Small intestine (tissue), 7 donors: ENCODE measurements at regions not wholly inside any gene's neighbourhood (a gene's known extent, or its start where the extent isn't known, plus 50 kb on each side); places are given as distances from the start of the nearest gene placed in this dataset.

ENCODE experiments used
- DNase-seq, 2 donors: peaks; one replicate each; pipeline versions ENCODE4 v3.0.0 to v3.0.0-alpha.2; 2013
- FAIRE-seq: peaks from 2 replicates; lab custom pipeline; 2012; peaks lifted over from hg19 to GRCh38; lab: Jason Lieb, UNC
- H3K27ac ChIP-seq, 3 donors: one replicate each; pipeline ENCODE4 v1.5.1; 2013; ENCODE audit warnings: low read length in 2 of 3, mild to moderate bottlenecking in 2 of 3, control low read depth in 1 of 3, inconsistent platforms in 1 of 3, low read depth in 1 of 3, moderate library complexity in 1 of 3
- H3K27me3 ChIP-seq, 3 donors: one replicate each; pipeline ENCODE4 v1.6.1; 2013; ENCODE audit warnings: low read length in 3 of 3, inconsistent platforms in 1 of 3; ENCODE audit not compliant: control insufficient read depth in 3 of 3, insufficient read depth in 3 of 3
- H3K36me3 ChIP-seq, 3 donors: one replicate each; pipeline ENCODE4 v1.6.1; 2013; ENCODE audit warnings: low read length in 3 of 3, inconsistent platforms in 1 of 3, low read depth in 1 of 3, mild to moderate bottlenecking in 1 of 3, moderate library complexity in 1 of 3; ENCODE audit not compliant: control insufficient read depth in 3 of 3, insufficient read depth in 2 of 3
- H3K4me1 ChIP-seq, 3 donors: one replicate each; pipeline ENCODE4 v1.6.1; 2013; ENCODE audit warnings: low read length in 2 of 3, inconsistent platforms in 1 of 3, low read depth in 1 of 3, mild to moderate bottlenecking in 1 of 3, moderate library complexity in 1 of 3; ENCODE audit not compliant: control insufficient read depth in 3 of 3, insufficient read depth in 2 of 3
- H3K4me3 ChIP-seq, 3 donors: one replicate each; pipeline ENCODE4 v1.5.1; 2013; ENCODE audit warnings: low read length in 3 of 3, control low read depth in 1 of 3, inconsistent platforms in 1 of 3, low read depth in 1 of 3, mild to moderate bottlenecking in 1 of 3, moderate library complexity in 1 of 3
- H3K9me3 ChIP-seq, 2 donors: one replicate each; pipeline ENCODE4 v1.6.1; 2013; ENCODE audit warnings: low read depth in 1 of 2, low read length in 1 of 2; ENCODE audit not compliant: control insufficient read depth in 2 of 2, insufficient read depth in 1 of 2
- WGBS, 3 donors: extraction: QIAGEN DNeasy Blood & Tissue Kit; methylation state at CpG; one replicate each; pipeline ENCODE4 v1.1.7; 2013; 5-methylcytosine and 5-hydroxymethylcytosine counted together
- donor health status: healthy with polysubstance abuse.
- donor health status: control.
- donor health status: control.
- donor health status: Bipolar disorder and iron deficiency.
- donor health status: healthy.

GRCh38 chr5:17817990-17818389 is 183.7 kb downstream of the TAF11L14 start:
- DNase-seq (no peak), FAIRE-seq (no peak)
- H3K4me3 ChIP-seq = no peak overlapping the region
- H3K27ac ChIP-seq = no peak overlapping the region
- no peaks in the 10 kb centered on the region for H3K9me3 ChIP-seq
- H3K4me1 ChIP-seq = no peaks in the 10 kb centered on the region
- H3K27me3 ChIP-seq = no peaks in the 10 kb centered on the region
- no peaks in the 10 kb centered on the region for H3K36me3 ChIP-seq

- Histone ChIP-seq H3K4me1 (no peaks in the 10 kb centered on the region), H3K36me3 (no peaks in the 10 kb centered on the region), H3K4me3 (no peak overlapping the region), H3K27me3 (no peaks in the 10 kb centered on the region), H3K27ac (no peak overlapping the region), H3K9me3 (no peaks in the 10 kb centered on the region)
- 65 to 74% (median 74%) methylated on average over 5 of the region's 5 CpGs for WGBS, 3 donors
- DNase-seq (no peak), FAIRE-seq (no peak)
Observed at GRCh38 chr5:17819783-17820182, 185.5 kb downstream of the TAF11L14 start.

GRCh38 chr5:17828681-17829080 is 194.4 kb downstream of the TAF11L14 start:
- no peak for DNase-seq
- 88 to 91% (median 89%) methylated on average over 2 of the region's 2 CpGs for WGBS, 3 donors
- Histone ChIP-seq H3K9me3 (peaks cover 0 to 2% of the 10 kb centered on the region in 2 donors), H3K4me3 (no peak overlapping the region), H3K27me3 (no peaks in the 10 kb centered on the region), H3K27ac (no peak overlapping the region), H3K4me1 (no peaks in the 10 kb centered on the region), H3K36me3 (no peaks in the 10 kb centered on the region)
- no peak for FAIRE-seq

GRCh38 chr5:17829456-17829855 is 195.2 kb downstream of the TAF11L14 start:
- FAIRE-seq (no peak), DNase-seq (no peak)
- H3K4me1 ChIP-seq = no peaks in the 10 kb centered on the region
- WGBS, 3 donors = 49 to 85% (median 71%) methylated on average over 2 to 3 of the region's 3 CpGs
- no peak overlapping the region for H3K4me3 ChIP-seq
- no peaks in the 10 kb centered on the region for H3K27me3 ChIP-seq
- no peaks in the 10 kb centered on the region for H3K36me3 ChIP-seq
- peaks cover 0 to 2% of the 10 kb centered on the region in 2 donors for H3K9me3 ChIP-seq
- no peak overlapping the region for H3K27ac ChIP-seq

- Histone ChIP-seq H3K36me3 (no peaks in the 10 kb centered on the region), H3K27me3 (no peaks in the 10 kb centered on the region), H3K4me3 (no peak overlapping the region), H3K27ac (no peak overlapping the region), H3K9me3 (peaks cover 0 to 5% of the 10 kb centered on the region in 2 donors), H3K4me1 (no peaks in the 10 kb centered on the region)
- FAIRE-seq (no peak), DNase-seq (no peak)
- 19 to 36% (median 29%) methylated on average over 1 of the region's 1 CpG for WGBS, 3 donors
Observed at GRCh38 chr5:17831279-17831678, 197.0 kb downstream of the TAF11L14 start.

GRCh38 chr5:17832949-17833745 is 198.9 kb downstream of the TAF11L14 start:
- Histone ChIP-seq H3K27me3 (no peaks in the 10 kb centered on the region), H3K4me1 (no peaks in the 10 kb centered on the region), H3K4me3 (no peak overlapping the region), H3K36me3 (no peaks in the 10 kb centered on the region), H3K9me3 (peaks cover 0 to 3% of the 10 kb centered on the region in 2 donors), H3K27ac (no peak overlapping the region)
- no peak for DNase-seq
- WGBS, 3 donors = 70 to 74% (median 73%) methylated on average over 5 of the region's 5 CpGs
- FAIRE-seq = no peak

- Histone ChIP-seq H3K9me3 (peaks cover 0 to 3% of the 10 kb centered on the region in 2 donors), H3K4me1 (no peaks in the 10 kb centered on the region), H3K27me3 (no peaks in the 10 kb centered on the region), H3K4me3 (no peak overlapping the region), H3K27ac (no peak overlapping the region), H3K36me3 (no peaks in the 10 kb centered on the region)
- 79 to 95% (median 83%) methylated on average over 2 of the region's 2 CpGs for WGBS, 3 donors
- FAIRE-seq (peak; percentile 41), DNase-seq (no peak)
Observed at GRCh38 chr5:17837757-17838156, 203.5 kb downstream of the TAF11L14 start.

GRCh38 chr5:17838469-17838868 is 204.2 kb downstream of the TAF11L14 start:
- Histone ChIP-seq H3K4me1 (no peaks in the 10 kb centered on the region), H3K27ac (no peak overlapping the region), H3K4me3 (no peak overlapping the region), H3K27me3 (no peaks in the 10 kb centered on the region), H3K9me3 (peaks cover 0 to 3% of the 10 kb centered on the region in 2 donors), H3K36me3 (no peaks in the 10 kb centered on the region)
- 39 to 48% (median 44%) methylated on average over 3 of the region's 3 CpGs for WGBS, 3 donors
- DNase-seq (no peak), FAIRE-seq (no peak)

- no peaks in the 10 kb centered on the region for H3K36me3 ChIP-seq
- peaks cover 0 to 3% of the 10 kb centered on the region in 2 donors for H3K9me3 ChIP-seq
- no peak overlapping the region for H3K27ac ChIP-seq
- DNase-seq = no peak
- H3K4me3 ChIP-seq = no peak overlapping the region
- no peak for FAIRE-seq
- no peaks in the 10 kb centered on the region for H3K27me3 ChIP-seq
- H3K4me1 ChIP-seq = no peaks in the 10 kb centered on the region
Observed at GRCh38 chr5:17839848-17840247, 205.6 kb downstream of the TAF11L14 start.
